H1 (cell line): ENCODE measurements at regions not wholly inside any gene's neighbourhood (a gene's known extent, or its start where the extent isn't known, plus 50 kb on each side); places are given as distances from the start of the nearest gene placed in this dataset.

ENCODE experiments used
- CTCF ChIA-PET: fragments of 300-600 bp; sonication (Branson Sonifier 250); formaldehyde crosslinking; loops from one replicate; lab custom pipeline; 2021; ENCODE audit not compliant: partially characterized antibody; lab: Charles Lee
- POLR2A ChIA-PET: fragments of 300-600 bp; sonication (Branson Sonifier 250); formaldehyde crosslinking; loops from one replicate; lab custom pipeline; 2021; ENCODE audit warnings: inconsistent platforms; ENCODE audit not compliant: partially characterized antibody; lab: Charles Lee
- DNase-seq, 2 experiments: peaks; one replicate each; pipeline versions ENCODE4 v3.0.0 to v3.0.0-alpha.2; 2010 to 2022; ENCODE audit warnings: low spot score in 2 of 2, low read depth in 1 of 2, mixed read lengths in 1 of 2
- FAIRE-seq: peaks from 2 replicates; lab custom pipeline; 2011; peaks lifted over from hg19 to GRCh38; lab: Jason Lieb, UNC
- H2AFZ ChIP-seq: 2 replicates; pipeline ENCODE4 v1.8.1; 2012; ENCODE audit warnings: low read length, inconsistent platforms
- H2AK5ac ChIP-seq: 2 replicates; pipeline ENCODE4 v1.6.1; 2013; ENCODE audit warnings: low read depth, low read length
- H2BK120ac ChIP-seq: replicated peaks from 2 replicates; pipeline ENCODE3; 2013; ENCODE audit warnings: low read depth, low read length, inconsistent platforms
- H2BK12ac ChIP-seq: 2 replicates; pipeline ENCODE4 v1.6.1; 2013; ENCODE audit warnings: low read depth, low read length
- H2BK15ac ChIP-seq: 2 replicates; pipeline ENCODE4 v1.6.1; 2013; ENCODE audit warnings: low read length
- H2BK20ac ChIP-seq: 2 replicates; pipeline ENCODE4 v1.6.1; 2013; ENCODE audit warnings: low read length
- H2BK5ac ChIP-seq: 2 replicates; pipeline ENCODE4 v1.6.1; 2013; ENCODE audit warnings: low read depth, low read length
- H3K14ac ChIP-seq: 2 replicates; pipeline ENCODE4 v1.6.1; 2013; ENCODE audit warnings: inconsistent platforms; ENCODE audit not compliant: insufficient read length
- H3K18ac ChIP-seq: 2 replicates; pipeline ENCODE4 v1.6.1; 2013; ENCODE audit warnings: low read length; ENCODE audit errors: extremely low read depth
- H3K23ac ChIP-seq: 2 replicates; pipeline ENCODE4 v1.6.1; 2013; ENCODE audit warnings: inconsistent platforms; ENCODE audit not compliant: insufficient read length
- H3K23me2 ChIP-seq: 2 replicates; pipeline ENCODE4 v1.6.1; 2013; ENCODE audit warnings: low read depth, low read length
- H3K27ac ChIP-seq: 2 replicates; pipeline ENCODE4 v1.6.1; 2011; ENCODE audit warnings: low read depth, low read length, inconsistent platforms
- H3K27me3 ChIP-seq, 4 experiments: replicated peaks in 1 of 4; 1 replicate in 1 of 4; 2 replicates in 3 of 4; pipeline versions ENCODE4 v1.6.1 to v1.8.1; 2011 to 2013; ENCODE audit warnings: low read length in 3 of 4, mild to moderate bottlenecking in 3 of 4, inconsistent platforms in 2 of 4, mixed read lengths in 2 of 4, moderate library complexity in 1 of 4; ENCODE audit not compliant: control insufficient read depth in 3 of 4, insufficient read depth in 3 of 4; ENCODE audit errors: extremely low read depth in 1 of 4
- H3K36me3 ChIP-seq, 4 experiments: 2 replicates each; pipeline versions ENCODE4 v1.6.1 to v1.8.1; 2011 to 2013; ENCODE audit warnings: mild to moderate bottlenecking in 4 of 4, low read length in 3 of 4, moderate library complexity in 2 of 4, control low read depth in 1 of 4, inconsistent platforms in 1 of 4; ENCODE audit not compliant: insufficient read depth in 4 of 4, control insufficient read depth in 2 of 4
- H3K4ac ChIP-seq: replicated peaks from 2 replicates; pipeline ENCODE3; 2013; ENCODE audit warnings: low read length, low read depth, mixed read lengths, inconsistent platforms; ENCODE audit not compliant: insufficient read length
- H3K4me1 ChIP-seq, 4 experiments: replicated peaks in 1 of 4; 1 replicate in 1 of 4; 2 replicates in 3 of 4; pipeline versions ENCODE4 v1.6.1 to v1.8.1; 2011 to 2013; ENCODE audit warnings: low read length in 3 of 4, inconsistent platforms in 2 of 4, mixed read lengths in 1 of 4; ENCODE audit not compliant: insufficient read depth in 4 of 4, control insufficient read depth in 3 of 4
- H3K4me2 ChIP-seq, 2 experiments: 2 replicates each; pipeline versions ENCODE4 v1.6.1 to v1.8.1; 2011 to 2013; ENCODE audit warnings: low read depth in 2 of 2, low read length in 2 of 2, control low read depth in 1 of 2, inconsistent platforms in 1 of 2, mild to moderate bottlenecking in 1 of 2; ENCODE audit not compliant: insufficient read depth in 1 of 2
- H3K4me3 ChIP-seq, 4 experiments: fragments of 200-600, 300-600 bp in 1 of 4; sonication (generic), shearing (Covaris generic), sonication (Bioruptor Twin) in 1 of 4; 2 replicates each; pipeline versions ENCODE4 v1.5.1 to v1.8.1; 2011 to 2016; ENCODE audit warnings: low read length in 4 of 4, low read depth in 3 of 4, control low read depth in 2 of 4, inconsistent platforms in 2 of 4, mild to moderate bottlenecking in 2 of 4, mixed read lengths in 1 of 4, moderate library complexity in 1 of 4; ENCODE audit not compliant: insufficient read depth in 2 of 4; ENCODE audit errors: extremely low read depth in 1 of 4
- H3K56ac ChIP-seq: replicated peaks from 2 replicates; pipeline ENCODE3; 2013; ENCODE audit warnings: low read depth, mild to moderate bottlenecking, mixed read lengths, low read length, inconsistent platforms; ENCODE audit not compliant: insufficient read length
- H3K79me1 ChIP-seq: 2 replicates; pipeline ENCODE4 v1.6.1; 2013; ENCODE audit warnings: low read depth, low read length, control low read depth
- H3K79me2 ChIP-seq, 2 experiments: 2 replicates each; pipeline versions ENCODE4 v1.6.1 to v1.8.1; 2012 to 2013; ENCODE audit warnings: low read length in 2 of 2, mild to moderate bottlenecking in 2 of 2, inconsistent platforms in 1 of 2; ENCODE audit not compliant: insufficient read depth in 2 of 2, control insufficient read depth in 1 of 2
- H3K9ac ChIP-seq, 4 experiments: replicated peaks in 1 of 4; 1 replicate in 1 of 4; 2 replicates in 3 of 4; pipeline versions ENCODE4 v1.6.1 to v1.8.1; 2011 to 2013; ENCODE audit warnings: low read depth in 3 of 4, low read length in 3 of 4, control low read depth in 2 of 4, mild to moderate bottlenecking in 2 of 4, moderate library complexity in 2 of 4, inconsistent platforms in 1 of 4; ENCODE audit errors: extremely low read depth in 1 of 4
- H3K9me3 ChIP-seq, 2 experiments: 2 replicates each; pipeline versions ENCODE4 v1.6.1 to v1.8.1; 2012 to 2013; ENCODE audit warnings: mild to moderate bottlenecking in 2 of 2, moderate library complexity in 2 of 2, control low read depth in 1 of 2, inconsistent platforms in 1 of 2, low read depth in 1 of 2, low read length in 1 of 2, mixed read lengths in 1 of 2; ENCODE audit not compliant: insufficient read depth in 2 of 2
- H4K20me1 ChIP-seq, 2 experiments: replicated peaks in 1 of 2; 2 replicates each; pipeline versions ENCODE3 to v1.8.1; 2011 to 2013; ENCODE audit warnings: inconsistent platforms in 2 of 2, low read length in 2 of 2, mild to moderate bottlenecking in 1 of 2; ENCODE audit not compliant: insufficient read depth in 2 of 2, control insufficient read depth in 1 of 2
- H4K5ac ChIP-seq: 2 replicates; pipeline ENCODE4 v1.6.1; 2013; ENCODE audit warnings: low read length, low read depth, mixed read lengths, inconsistent platforms; ENCODE audit not compliant: insufficient read length
- H4K8ac ChIP-seq: 2 replicates; pipeline ENCODE4 v1.8.0; 2013; ENCODE audit warnings: mild to moderate bottlenecking, moderate library complexity, low read length, inconsistent platforms; ENCODE audit not compliant: insufficient read depth; ENCODE audit errors: extremely low read depth
- H4K91ac ChIP-seq: replicated peaks from 2 replicates; pipeline ENCODE3; 2013; ENCODE audit warnings: low read length, mixed read lengths, inconsistent platforms; ENCODE audit not compliant: insufficient read length
- EGR1 ChIP-seq: IDR thresholded peaks from 2 replicates; pipeline ENCODE4 v1.6.1; 2011; ENCODE audit warnings: low read depth, low read length, borderline replicate concordance
- EP300 ChIP-seq, 2 experiments: IDR thresholded peaks; 1 replicate in 1 of 2; 2 replicates in 1 of 2; pipeline ENCODE4 v1.6.1; 2011 to 2012; ENCODE audit warnings: low read depth in 2 of 2, low read length in 2 of 2, mild to moderate bottlenecking in 2 of 2, borderline replicate concordance in 1 of 2, inconsistent platforms in 1 of 2, moderate library complexity in 1 of 2
- GTF2F1 ChIP-seq: IDR thresholded peaks from 2 replicates; pipeline ENCODE4 v1.6.1; 2012; ENCODE audit warnings: low read depth, low read length, improper control_type of control experiment, borderline replicate concordance
- MAFK ChIP-seq: IDR thresholded peaks from 2 replicates; pipeline ENCODE4 v1.6.1; 2012; ENCODE audit warnings: low read depth, mild to moderate bottlenecking, improper control_type of control experiment, low read length
- PHF8 ChIP-seq: fragments of 200-600 bp; sonication (generic); conservative IDR thresholded peaks from 2 replicates; pipeline ENCODE4 v1.7.1; 2012; ENCODE audit warnings: low read depth, mild to moderate bottlenecking, inconsistent platforms, low read length, moderate library complexity
- RNF2 ChIP-seq: fragments of 200-900, 300-1000 bp; sonication (generic); IDR thresholded peaks from 2 replicates; pipeline ENCODE4 v1.7.1; 2016; ENCODE audit warnings: borderline replicate concordance, low read depth, mild to moderate bottlenecking, antibody characterized with exemption, low read length; ENCODE audit not compliant: poor library complexity, severe bottlenecking; ENCODE audit errors: missing control alignments
- SRF ChIP-seq: IDR thresholded peaks from 2 replicates; pipeline ENCODE4 v1.6.1; 2011; ENCODE audit warnings: mild to moderate bottlenecking, low read depth, low read length, moderate library complexity
- TCF12 ChIP-seq: IDR thresholded peaks from 2 replicates; pipeline ENCODE4 v1.6.1; 2011; ENCODE audit warnings: low read depth, mild to moderate bottlenecking, low read length
- TEAD4 ChIP-seq: IDR thresholded peaks from 2 replicates; pipeline ENCODE4 v1.6.1; 2012; ENCODE audit warnings: low read depth, low read length, inconsistent platforms, mixed read lengths
- ZNF274 ChIP-seq: IDR thresholded peaks from 2 replicates; pipeline ENCODE4 v1.7.0; 2012; ENCODE audit warnings: low read length, borderline replicate concordance; ENCODE audit errors: extremely low read depth
- WGBS, 2 experiments: shearing (Covaris generic) in 1 of 2; methylation state at CpG; one replicate each; pipeline versions ENCODE4 v1.1.6 to v1.1.7; 2013 to 2015; ENCODE audit warnings: low lambda C conversion rate in 2 of 2, mixed read lengths in 2 of 2, inconsistent platforms in 1 of 2, low coverage in 1 of 2, missing lambda C conversion rate in 1 of 2; ENCODE audit not compliant: insufficient replicate concordance in 2 of 2, insufficient coverage in 1 of 2, insufficient read length in 1 of 2; ENCODE audit errors: extremely low coverage in 1 of 2, missing lambda C conversion rate in 1 of 2; 5-methylcytosine and 5-hydroxymethylcytosine counted together
- TF ChIP-seq, protein P1 (sequence below): IDR thresholded peaks from 2 replicates; pipeline ENCODE4 v1.6.1; 2011; ENCODE audit warnings: low read depth, mild to moderate bottlenecking, low read length; ENCODE audit not compliant: insufficient read depth
- TF ChIP-seq, protein P2 (sequence below): IDR thresholded peaks from 2 replicates; pipeline ENCODE4 v1.6.1; 2012; ENCODE audit warnings: low read length, inconsistent platforms

DNA sequence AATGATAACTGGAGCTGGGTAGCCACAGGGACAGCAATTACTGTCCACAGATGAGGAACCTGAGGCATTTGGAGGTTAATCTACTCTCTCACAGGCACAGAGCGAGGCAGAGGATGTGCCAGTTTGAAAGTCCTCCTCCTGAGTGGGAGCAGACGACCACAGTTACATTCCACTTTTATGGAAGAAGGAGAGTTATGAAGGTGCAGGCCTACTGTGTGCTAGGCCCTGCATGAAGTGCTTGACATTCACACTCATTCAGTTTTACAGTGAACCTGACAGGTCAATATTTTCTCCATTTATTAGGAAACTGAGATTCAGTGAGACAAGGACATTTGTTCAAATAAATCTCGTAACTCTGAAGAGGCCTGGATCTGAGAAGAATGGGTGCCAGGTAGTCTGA lies 142.0 kb downstream of the TDRD15 start:
- no peaks in the 10 kb centered on the region for H3K4me1 ChIP-seq
- no peak overlapping the region for H2BK20ac ChIP-seq
- no peak overlapping the region for H3K9ac ChIP-seq
- no peak for FAIRE-seq
- H3K79me2 ChIP-seq: no peaks in the 10 kb centered on the region
- H4K5ac ChIP-seq: no peak overlapping the region
- no peaks in the 10 kb centered on the region for H3K23me2 ChIP-seq
- H2BK15ac ChIP-seq: no peak overlapping the region
- ChIA-PET POLR2A (no interaction called here), CTCF (interaction anchor here (1.0 to 1.3 kb wide), 2 partner anchors 12 to 24 kb away, joined by 3 to 4 read pairs; no protein-coding TSS in a partner anchor)
- no peak overlapping the region for H3K23ac ChIP-seq
- no peak overlapping the region for H2BK5ac ChIP-seq
- H4K91ac ChIP-seq: no peak overlapping the region
- DNase-seq: no peak
- no peak overlapping the region for H4K8ac ChIP-seq
- H3K4ac ChIP-seq: no peak overlapping the region
- no peak overlapping the region for H2AFZ ChIP-seq
- H3K4me2 ChIP-seq: no peak overlapping the region
- no peaks in the 10 kb centered on the region for H3K9me3 ChIP-seq
- WGBS, 2 experiments: 80% methylated on average over 3 of the region's 3 CpGs; no CpG with 5 or more reads in 1 of the 2 experiments
- H3K79me1 ChIP-seq: no peaks in the 10 kb centered on the region
- no peak overlapping the region for H2BK120ac ChIP-seq
- no peak overlapping the region for H3K27ac ChIP-seq
- H3K56ac ChIP-seq: no peak overlapping the region
- H2BK12ac ChIP-seq: no peak overlapping the region
- no peaks in the 10 kb centered on the region for H4K20me1 ChIP-seq
- no peak overlapping the region for H3K14ac ChIP-seq
- H3K18ac ChIP-seq: no peak overlapping the region
- H2AK5ac ChIP-seq: no peak overlapping the region
- H3K4me3 ChIP-seq: no peak overlapping the region
- no peaks in the 10 kb centered on the region for H3K27me3 ChIP-seq
- H3K36me3 ChIP-seq: no peaks in the 10 kb centered on the region
- TF ChIP-seq SRF (no peak), RNF2 (no peak), TEAD4 (no peak), MAFK (no peak), ZNF274 (no peak), GTF2F1 (no peak), TCF12 (no peak), PHF8 (no peak), EP300 (IDR thresholded peaks at IDR 0.05; ENCODE audit: borderline replicate concordance in 1 of 2, low read depth in 2 of 2, low read length in 2 of 2) (no peak), EGR1 (no peak)
- TF ChIP-seq, protein P1, sequence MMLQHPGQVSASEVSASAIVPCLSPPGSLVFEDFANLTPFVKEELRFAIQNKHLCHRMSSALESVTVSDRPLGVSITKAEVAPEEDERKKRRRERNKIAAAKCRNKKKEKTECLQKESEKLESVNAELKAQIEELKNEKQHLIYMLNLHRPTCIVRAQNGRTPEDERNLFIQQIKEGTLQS: no peak
- TF ChIP-seq, protein P2, sequence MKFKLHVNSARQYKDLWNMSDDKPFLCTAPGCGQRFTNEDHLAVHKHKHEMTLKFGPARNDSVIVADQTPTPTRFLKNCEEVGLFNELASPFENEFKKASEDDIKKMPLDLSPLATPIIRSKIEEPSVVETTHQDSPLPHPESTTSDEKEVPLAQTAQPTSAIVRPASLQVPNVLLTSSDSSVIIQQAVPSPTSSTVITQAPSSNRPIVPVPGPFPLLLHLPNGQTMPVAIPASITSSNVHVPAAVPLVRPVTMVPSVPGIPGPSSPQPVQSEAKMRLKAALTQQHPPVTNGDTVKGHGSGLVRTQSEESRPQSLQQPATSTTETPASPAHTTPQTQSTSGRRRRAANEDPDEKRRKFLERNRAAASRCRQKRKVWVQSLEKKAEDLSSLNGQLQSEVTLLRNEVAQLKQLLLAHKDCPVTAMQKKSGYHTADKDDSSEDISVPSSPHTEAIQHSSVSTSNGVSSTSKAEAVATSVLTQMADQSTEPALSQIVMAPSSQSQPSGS: no peak
